ENCODE measurements at regions not wholly inside any gene's neighbourhood (a gene's known extent, or its start where the extent isn't known, plus 50 kb on each side); places are given as distances from the start of the nearest gene placed in this dataset.

- Histone ChIP-seq H3K9me3 (peaks cover 0 to 9% (median 0%) of the 10 kb centered on the region in 4 donors), H3K27ac (no peak overlapping the region), H3K4me3 (no peak overlapping the region), H3K4me1 (no peaks in the 10 kb centered on the region), H3K36me3 (no peaks in the 10 kb centered on the region), H3K27me3 (no peaks in the 10 kb centered on the region)
- WGBS, 2 donors = 65 to 66% methylated on average over 5 of the region's 5 CpGs
- ATAC-seq (ENCODE audit: low FRiP score in 2 of 2) (no peak), DNase-seq (no peak)
- TF ChIP-seq, protein P1, sequence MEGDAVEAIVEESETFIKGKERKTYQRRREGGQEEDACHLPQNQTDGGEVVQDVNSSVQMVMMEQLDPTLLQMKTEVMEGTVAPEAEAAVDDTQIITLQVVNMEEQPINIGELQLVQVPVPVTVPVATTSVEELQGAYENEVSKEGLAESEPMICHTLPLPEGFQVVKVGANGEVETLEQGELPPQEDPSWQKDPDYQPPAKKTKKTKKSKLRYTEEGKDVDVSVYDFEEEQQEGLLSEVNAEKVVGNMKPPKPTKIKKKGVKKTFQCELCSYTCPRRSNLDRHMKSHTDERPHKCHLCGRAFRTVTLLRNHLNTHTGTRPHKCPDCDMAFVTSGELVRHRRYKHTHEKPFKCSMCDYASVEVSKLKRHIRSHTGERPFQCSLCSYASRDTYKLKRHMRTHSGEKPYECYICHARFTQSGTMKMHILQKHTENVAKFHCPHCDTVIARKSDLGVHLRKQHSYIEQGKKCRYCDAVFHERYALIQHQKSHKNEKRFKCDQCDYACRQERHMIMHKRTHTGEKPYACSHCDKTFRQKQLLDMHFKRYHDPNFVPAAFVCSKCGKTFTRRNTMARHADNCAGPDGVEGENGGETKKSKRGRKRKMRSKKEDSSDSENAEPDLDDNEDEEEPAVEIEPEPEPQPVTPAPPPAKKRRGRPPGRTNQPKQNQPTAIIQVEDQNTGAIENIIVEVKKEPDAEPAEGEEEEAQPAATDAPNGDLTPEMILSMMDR (IDR thresholded peaks at IDR 0.05) = no peak
- TF ChIP-seq EP300 (IDR thresholded peaks at IDR 0.05) = no peak
- TF ChIP-seq POLR2AphosphoS5 (IDR thresholded peaks at IDR 0.05) = no peak
- no peak for TF ChIP-seq POLR2A (IDR thresholded peaks at IDR 0.05)
Observed at GRCh38 chr13:69373747-69374425, 733.7 kb upstream of the ATXN8OS start.

DNA sequence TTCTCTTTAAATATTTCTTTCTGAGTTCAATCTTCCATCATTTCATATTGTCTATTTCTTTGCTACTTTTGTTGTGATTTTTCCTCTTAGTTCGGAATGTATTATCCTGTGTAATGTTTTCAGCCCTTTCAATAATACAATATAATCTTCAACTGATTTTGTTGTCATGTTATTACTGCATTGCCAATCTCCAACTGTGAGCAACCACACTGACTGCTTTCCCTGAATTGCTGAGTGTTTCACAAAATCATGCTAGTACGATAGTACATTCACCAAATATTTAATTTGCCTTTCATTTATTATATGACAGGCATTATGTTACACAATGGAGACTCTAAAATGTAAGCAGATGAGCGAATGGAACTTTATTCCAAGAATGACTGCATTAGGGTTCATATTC, 744.3 kb upstream of the ATXN8OS start:
- Histone ChIP-seq H3K27me3 (no peaks in the 10 kb centered on the region), H3K4me1 (no peaks in the 10 kb centered on the region), H3K27ac (no peak overlapping the region), H3K9me3 (no peaks in the 10 kb centered on the region), H3K36me3 (no peaks in the 10 kb centered on the region), H3K4me3 (no peak overlapping the region)
- 79 to 83% methylated on average over 3 of the region's 3 CpGs for WGBS, 2 donors
- ATAC-seq (ENCODE audit: low FRiP score in 2 of 2) = no peak
- no peak for DNase-seq
- TF ChIP-seq EP300 (IDR thresholded peaks at IDR 0.05) (no peak), POLR2A (IDR thresholded peaks at IDR 0.05) (no peak), POLR2AphosphoS5 (IDR thresholded peaks at IDR 0.05) (no peak)
- TF ChIP-seq, protein P1 (IDR thresholded peaks at IDR 0.05) = no peak

- no peak for DNase-seq
- Histone ChIP-seq H3K4me1 (no peaks in the 10 kb centered on the region), H3K27me3 (no peaks in the 10 kb centered on the region), H3K36me3 (no peaks in the 10 kb centered on the region), H3K9me3 (no peaks in the 10 kb centered on the region), H3K4me3 (no peak overlapping the region), H3K27ac (no peak overlapping the region)
- no peak for ATAC-seq (ENCODE audit: low FRiP score in 2 of 2)
- TF ChIP-seq, protein P1 (IDR thresholded peaks at IDR 0.05) = no peak
- TF ChIP-seq EP300 (IDR thresholded peaks at IDR 0.05) (no peak), POLR2A (IDR thresholded peaks at IDR 0.05) (no peak), POLR2AphosphoS5 (IDR thresholded peaks at IDR 0.05) (no peak)
- 66 to 71% methylated on average over 3 of the region's 3 CpGs for WGBS, 2 donors
Observed at GRCh38 chr13:69331245-69331644, 776.4 kb upstream of the ATXN8OS start.

DNA sequence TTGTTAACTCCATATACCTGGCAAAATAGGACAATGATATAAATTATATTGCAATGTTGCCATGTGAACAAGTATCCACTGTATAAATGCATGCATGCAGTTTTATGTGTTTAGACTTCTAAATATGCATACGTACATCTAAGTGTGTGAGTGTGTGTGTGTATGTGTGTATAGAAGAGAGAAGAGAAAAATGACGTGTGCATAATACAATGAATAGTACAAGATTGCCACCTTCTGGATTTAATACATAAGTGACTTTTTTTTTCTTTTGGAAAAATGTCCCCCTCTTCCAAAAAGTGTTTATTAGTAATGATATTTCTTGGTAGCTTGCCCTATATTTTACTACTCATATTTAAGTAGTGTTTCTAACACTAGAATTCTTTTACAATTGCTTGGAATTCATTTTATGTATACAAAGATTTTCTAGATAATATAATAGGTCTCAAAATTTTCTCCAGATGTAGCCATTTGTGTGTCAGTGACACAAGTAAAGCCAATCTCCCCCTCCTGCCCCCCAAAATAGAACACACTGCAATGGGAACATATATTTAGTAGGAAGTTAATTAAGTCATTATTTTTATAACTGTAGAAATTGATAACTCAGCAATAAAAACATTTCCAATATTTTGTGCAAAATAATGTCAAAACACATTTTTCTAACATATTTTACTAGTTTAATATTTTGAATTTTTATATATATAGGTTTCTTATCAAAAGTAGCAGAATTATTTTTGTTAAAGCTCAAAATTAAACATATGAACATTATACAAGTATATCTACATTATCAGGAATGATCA, 783.3 kb upstream of the ATXN8OS start:
- no peaks in the 10 kb centered on the region for H3K27me3 ChIP-seq
- no peaks in the 10 kb centered on the region for H3K4me1 ChIP-seq
- no peak for TF ChIP-seq POLR2AphosphoS5 (IDR thresholded peaks at IDR 0.05)
- no peaks in the 10 kb centered on the region for H3K36me3 ChIP-seq
- ATAC-seq (ENCODE audit: low FRiP score in 2 of 2) (no peak), DNase-seq (no peak)
- H3K4me3 ChIP-seq = no peak overlapping the region
- no peaks in the 10 kb centered on the region for H3K9me3 ChIP-seq
- no peak overlapping the region for H3K27ac ChIP-seq
- WGBS, 2 donors = 1 to 2% methylated on average over 2 of the region's 2 CpGs

DNA sequence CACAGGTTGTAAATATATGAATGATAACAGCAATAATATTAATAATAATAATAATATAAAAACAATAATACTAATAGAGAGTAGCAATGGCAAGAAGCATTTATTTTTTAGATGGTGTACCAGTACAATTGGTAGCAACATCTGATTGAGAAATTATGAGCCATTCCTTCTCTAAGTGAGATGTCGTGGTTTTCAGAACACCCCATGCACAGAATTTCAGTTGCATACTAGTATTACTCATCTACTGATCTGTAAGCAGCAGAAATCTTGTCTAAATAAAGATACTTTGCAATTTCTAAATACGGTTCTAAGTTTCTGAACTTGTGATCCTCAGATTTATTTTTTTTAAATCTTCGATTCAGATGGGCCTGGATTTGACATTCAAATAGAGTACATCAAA, 788.0 kb upstream of the ATXN8OS start:
- H3K27ac ChIP-seq = no peak overlapping the region
- no peaks in the 10 kb centered on the region for H3K9me3 ChIP-seq
- TF ChIP-seq, protein P1 (IDR thresholded peaks at IDR 0.05) = no peak
- TF ChIP-seq POLR2A (IDR thresholded peaks at IDR 0.05) (no peak), POLR2AphosphoS5 (IDR thresholded peaks at IDR 0.05) (no peak), EP300 (IDR thresholded peaks at IDR 0.05) (no peak)
- H3K36me3 ChIP-seq = no peaks in the 10 kb centered on the region
- 80 to 83% methylated on average over 3 of the region's 3 CpGs for WGBS, 2 donors
- no peak overlapping the region for H3K4me3 ChIP-seq
- ATAC-seq (ENCODE audit: low FRiP score in 2 of 2) (no peak), DNase-seq (no peak)
- H3K27me3 ChIP-seq = no peaks in the 10 kb centered on the region
- H3K4me1 ChIP-seq = no peaks in the 10 kb centered on the region

All from upper lobe of left lung (tissue), 6 donors.